Fibroblast of lung (primary cell): ENCODE measurements at regions not wholly inside any gene's neighbourhood (a gene's known extent, or its start where the extent isn't known, plus 50 kb on each side); places are given as distances from the start of the nearest gene placed in this dataset.
A peak's percentile ranks its signal among the peaks of the same experiment; 100 is the strongest.

Experiments
- DNase-seq, 2 donors: peaks; one replicate each; pipeline versions ENCODE4 v3.0.0 to v3.0.0-alpha.2; 2010; ENCODE audit warnings: low read depth in 2 of 2
- H2AFZ ChIP-seq: 2 replicates; pipeline ENCODE4 v1.5.1; 2012; ENCODE audit warnings: low read length, control low read depth, inconsistent platforms
- H3K27ac ChIP-seq: 2 replicates; pipeline ENCODE4 v1.5.1; 2011; ENCODE audit warnings: low read length, control low read depth; ENCODE audit not compliant: insufficient read depth
- H3K27me3 ChIP-seq: 2 replicates; pipeline ENCODE4 v1.5.1; 2011; ENCODE audit warnings: mild to moderate bottlenecking, low read length; ENCODE audit not compliant: control insufficient read depth, insufficient read depth
- H3K36me3 ChIP-seq: 2 replicates; pipeline ENCODE4 v1.5.1; 2011; ENCODE audit warnings: low read length; ENCODE audit not compliant: control insufficient read depth, insufficient read depth
- H3K4me1 ChIP-seq: 2 replicates; pipeline ENCODE4 v1.5.1; 2011; ENCODE audit warnings: low read length; ENCODE audit not compliant: control insufficient read depth, insufficient read depth; ENCODE audit errors: extremely low read depth
- H3K4me2 ChIP-seq: 2 replicates; pipeline ENCODE4 v1.5.1; 2011; ENCODE audit warnings: low read length, control low read depth; ENCODE audit not compliant: insufficient read depth; ENCODE audit errors: extremely low read depth
- H3K4me3 ChIP-seq, 4 experiments: fragments of 200-600 bp in 1 of 4; sonication (generic) in 1 of 4; replicated peaks in 1 of 4; 2 replicates each; pipeline ENCODE4 v1.5.1; 2011 to 2016; ENCODE audit warnings: low read length in 4 of 4, low read depth in 3 of 4, mild to moderate bottlenecking in 3 of 4, control low read depth in 2 of 4, inconsistent platforms in 1 of 4, mixed read lengths in 1 of 4; ENCODE audit not compliant: insufficient read depth in 1 of 4; ENCODE audit errors: control extremely low read depth in 1 of 4
- H3K79me2 ChIP-seq: 2 replicates; pipeline ENCODE4 v1.5.1; 2012; ENCODE audit warnings: mild to moderate bottlenecking, low read length, inconsistent platforms; ENCODE audit not compliant: control insufficient read depth, insufficient read depth
- H3K9ac ChIP-seq: 2 replicates; pipeline ENCODE4 v1.5.1; 2011; ENCODE audit warnings: mild to moderate bottlenecking, low read length, control low read depth; ENCODE audit not compliant: insufficient read depth
- H3K9me3 ChIP-seq: 2 replicates; pipeline ENCODE4 v1.5.1; 2012; ENCODE audit warnings: low read depth, low read length; ENCODE audit not compliant: control insufficient read depth, insufficient read depth
- H4K20me1 ChIP-seq: 2 replicates; pipeline ENCODE4 v1.5.1; 2011; ENCODE audit warnings: low read length; ENCODE audit not compliant: control insufficient read depth, insufficient read depth; ENCODE audit errors: extremely low read depth
- CTCF ChIP-seq, 2 donors: IDR thresholded peaks in 1 of 2; conservative IDR thresholded peaks in 1 of 2; 1 replicate in 1 of 2; 2 replicates in 1 of 2; pipeline ENCODE4 v1.5.1; 2011 to 2012; ENCODE audit warnings: low read length in 2 of 2, control low read depth in 1 of 2, inconsistent platforms in 1 of 2, low read depth in 1 of 2, mild to moderate bottlenecking in 1 of 2
- EZH2 ChIP-seq: IDR thresholded peaks from 2 replicates; pipeline ENCODE4 v1.5.1; 2012; ENCODE audit warnings: low read length, control low read depth, mild to moderate bottlenecking; ENCODE audit errors: missing control alignments

- Histone ChIP-seq H4K20me1 (no peaks in the 10 kb centered on the region), H3K27ac (no peak overlapping the region), H3K79me2 (no peaks in the 10 kb centered on the region), H2AFZ (no peak overlapping the region), H3K36me3 (no peaks in the 10 kb centered on the region), H3K9me3 (no peaks in the 10 kb centered on the region), H3K9ac (no peak overlapping the region), H3K27me3 (no peaks in the 10 kb centered on the region), H3K4me1 (no peaks in the 10 kb centered on the region), H3K4me3 (no peak overlapping the region), H3K4me2 (no peak overlapping the region)
- DNase-seq: no peak
- peak in 1 of 2 donors; percentile 11 for TF ChIP-seq CTCF (conservative IDR thresholded peaks at IDR 0.05 in 1 of 2, IDR thresholded peaks at IDR 0.05 in 1 of 2; ENCODE audit: low read depth in 1 of 2, low read length in 2 of 2)
- TF ChIP-seq EZH2: no peak
These were observed 750.8 kb downstream of the REEP3 start for GRCh38 chr10:64271983-64272382.

- Histone ChIP-seq H3K36me3 (no peaks in the 10 kb centered on the region), H3K27ac (no peak overlapping the region), H3K4me1 (no peaks in the 10 kb centered on the region), H3K79me2 (no peaks in the 10 kb centered on the region), H3K9ac (no peak overlapping the region), H4K20me1 (no peaks in the 10 kb centered on the region), H3K4me3 (no peak overlapping the region), H3K9me3 (no peaks in the 10 kb centered on the region), H3K4me2 (no peak overlapping the region), H3K27me3 (no peaks in the 10 kb centered on the region), H2AFZ (no peak overlapping the region)
- DNase-seq: no peak
- no peak for TF ChIP-seq CTCF (conservative IDR thresholded peaks at IDR 0.05 in 1 of 2, IDR thresholded peaks at IDR 0.05 in 1 of 2; ENCODE audit: low read depth in 1 of 2, low read length in 2 of 2)
- no peak for TF ChIP-seq EZH2
These were observed 753.8 kb downstream of the REEP3 start for GRCh38 chr10:64275001-64275400.

GRCh38 chr10:64275774-64276173, 754.6 kb downstream of the REEP3 start:
- H3K9me3 ChIP-seq: no peaks in the 10 kb centered on the region
- no peak for DNase-seq

More at GRCh38 chr10:64275774-64276173, 754.6 kb downstream of the REEP3 start:
- Histone ChIP-seq H3K4me3 (no peak overlapping the region), H3K4me1 (no peaks in the 10 kb centered on the region), H3K9ac (no peak overlapping the region), H2AFZ (no peak overlapping the region), H3K27me3 (no peaks in the 10 kb centered on the region), H3K79me2 (no peaks in the 10 kb centered on the region), H3K4me2 (no peak overlapping the region), H3K27ac (no peak overlapping the region), H4K20me1 (no peaks in the 10 kb centered on the region), H3K36me3 (no peaks in the 10 kb centered on the region)
- TF ChIP-seq EZH2 (no peak), CTCF (conservative IDR thresholded peaks at IDR 0.05 in 1 of 2, IDR thresholded peaks at IDR 0.05 in 1 of 2; ENCODE audit: low read depth in 1 of 2, low read length in 2 of 2) (no peak)
